ENCODE measurements at regions not wholly inside any gene's neighbourhood (a gene's known extent, or its start where the extent isn't known, plus 50 kb on each side); places are given as distances from the start of the nearest gene placed in this dataset.

- TF ChIP-seq SP1 (IDR thresholded peaks at IDR 0.05) = no peak
- no peak for TF ChIP-seq FOXM1 (IDR thresholded peaks at IDR 0.05; ENCODE audit: borderline replicate concordance)
- TF ChIP-seq ZNF384 (IDR thresholded peaks at IDR 0.05) = no peak
- no peak for TF ChIP-seq ELF4 (IDR thresholded peaks at IDR 0.05)
- no peak for TF ChIP-seq NFRKB (IDR thresholded peaks at IDR 0.05)
- no peak for TF ChIP-seq HDGF (IDR thresholded peaks at IDR 0.05; ENCODE audit: borderline replicate concordance)
- no peak for TF ChIP-seq SUZ12 (IDR thresholded peaks at IDR 0.05)
- no peak for TF ChIP-seq FOXK2 (IDR thresholded peaks at IDR 0.05)
- no peak for TF ChIP-seq BHLHE40 (IDR thresholded peaks at IDR 0.05; ENCODE audit: borderline replicate concordance)
- no peak for TF ChIP-seq L3MBTL2 (conservative IDR thresholded peaks at IDR 0.05)
- no peak for TF ChIP-seq FOXA1 (IDR thresholded peaks at IDR 0.05)
- no peak for TF ChIP-seq PKNOX1 (IDR thresholded peaks at IDR 0.05)
- TF ChIP-seq LEF1 (IDR thresholded peaks at IDR 0.05; ENCODE audit: borderline replicate concordance) = no peak
- no peak for TF ChIP-seq TARDBP (IDR thresholded peaks at IDR 0.05)
These were observed 61.8 kb upstream of the POU2F1 start for GRCh38 chr1:167158813-167159275.

All from HEK293T (cell line).